HCT116 (cell line): ENCODE measurements at regions not wholly inside any gene's neighbourhood (a gene's known extent, or its start where the extent isn't known, plus 50 kb on each side); places are given as distances from the start of the nearest gene placed in this dataset.

ENCODE experiments used
- ATAC-seq: fragments of 200-7000 bp; cut with Tn5 transposase; 2 replicates; pipeline ENCODE4 v1.9.1; 2020; ENCODE audit warnings: mild to moderate bottlenecking, moderate library complexity
- BruUV-seq: library from RNA; stranded (reverse); fragments of 400-500 nt; replicated peaks from 2 replicates; lab custom pipeline; 2021; lab: Mats Ljungman, UMichigan
- CTCF ChIA-PET: fragments of 300-600 bp; sonication (Branson Sonifier 250); formaldehyde crosslinking; loops from one replicate; lab custom pipeline; 2021; ENCODE audit warnings: antibody characterized with exemption; lab: Charles Lee
- POLR2A ChIA-PET: fragments of 300-600, 350-600 bp; sonication (Branson Sonifier 250); formaldehyde crosslinking; loops from one replicate; lab custom pipeline; 2021; ENCODE audit warnings: antibody characterized with exemption; lab: Charles Lee
- RAD21 ChIA-PET, 2 experiments: fragments of 300-600 bp; sonication (Branson Sonifier 250); formaldehyde crosslinking; loops; one replicate each; lab custom pipeline; 2023; ENCODE audit warnings: low total read pairs in 2 of 2; ENCODE audit not compliant: uncharacterized antibody in 2 of 2, unreplicated experiment in 2 of 2, low non-redundant PET in 1 of 2; lab: Charles Lee
- DNase-seq: peaks from one replicate; pipeline ENCODE4 v3.0.0-alpha.2; 2010; ENCODE audit warnings: low read depth, low spot score
- H2AFZ ChIP-seq: fragments of 200-600 bp; shearing (Covaris generic), sonication (generic); 2 replicates; pipeline ENCODE4 v1.6.1; 2017; ENCODE audit warnings: low read depth, mixed run types, mixed read lengths, antibody characterized with exemption, low read length; ENCODE audit not compliant: poor library complexity, severe bottlenecking
- H3K27ac ChIP-seq: 2 replicates; pipeline ENCODE4 v1.5.1; 2012; ENCODE audit warnings: low read depth, low read length
- H3K27me3 ChIP-seq: fragments of 200-600 bp; sonication (generic); 2 replicates; pipeline ENCODE4 v1.6.1; 2016; ENCODE audit warnings: mixed run types, low read length, mixed read lengths; ENCODE audit not compliant: insufficient read depth
- H3K36me3 ChIP-seq, 2 experiments: fragments of 200-500 bp in 1 of 2; fragments of 200-600 bp in 1 of 2; sonication (Bioruptor generic) in 1 of 2; sonication (generic) in 1 of 2; 2 replicates each; pipeline versions ENCODE4 v1.5.1 to v1.6.1; 2014 to 2016; ENCODE audit warnings: low read length in 2 of 2, inconsistent platforms in 1 of 2, mixed read lengths in 1 of 2, mixed run types in 1 of 2; ENCODE audit not compliant: insufficient read depth in 2 of 2, control insufficient read depth in 1 of 2
- H3K4me1 ChIP-seq, 2 experiments: fragments of 200-600 bp in 1 of 2; sonication (generic) in 1 of 2; 2 replicates each; pipeline versions ENCODE4 v1.5.1 to v1.6.1; 2012 to 2017; ENCODE audit warnings: low read length in 2 of 2, inconsistent platforms in 1 of 2, mild to moderate bottlenecking in 1 of 2, mixed read lengths in 1 of 2, mixed run types in 1 of 2, moderate library complexity in 1 of 2; ENCODE audit not compliant: insufficient read depth in 2 of 2, control insufficient read depth in 1 of 2
- H3K4me2 ChIP-seq: fragments of 200-600 bp; sonication (generic); 2 replicates; pipeline ENCODE4 v1.6.1; 2017; ENCODE audit warnings: mixed run types, low read length, mixed read lengths
- H3K4me3 ChIP-seq, 2 experiments: fragments of 200-600 bp in 1 of 2; sonication (generic) in 1 of 2; replicated peaks in 1 of 2; 2 replicates each; pipeline ENCODE4 v1.5.1; 2011 to 2016; ENCODE audit warnings: low read length in 2 of 2, control low read depth in 1 of 2, low read depth in 1 of 2, mild to moderate bottlenecking in 1 of 2, mixed read lengths in 1 of 2, mixed run types in 1 of 2
- H3K79me2 ChIP-seq: fragments of 200-600 bp; sonication (generic); 2 replicates; pipeline ENCODE4 v1.6.1; 2017; ENCODE audit warnings: mild to moderate bottlenecking, mixed run types, low read length, moderate library complexity, mixed read lengths; ENCODE audit not compliant: insufficient read depth
- H3K9ac ChIP-seq: fragments of 200-600 bp; sonication (generic); 2 replicates; pipeline ENCODE4 v1.6.1; 2016; ENCODE audit warnings: low read length, mixed read lengths
- H3K9me2 ChIP-seq: fragments of 200-600 bp; sonication (generic), shearing (Covaris generic); 2 replicates; pipeline ENCODE4 v1.6.1; 2017; ENCODE audit warnings: mixed run types, mild to moderate bottlenecking, moderate library complexity; ENCODE audit not compliant: insufficient read depth
- H3K9me3 ChIP-seq, 2 experiments: fragments of 200-500 bp in 1 of 2; fragments of 200-600 bp in 1 of 2; sonication (Bioruptor generic) in 1 of 2; sonication (generic) in 1 of 2; 2 replicates each; pipeline ENCODE4 v1.6.1; 2014 to 2017; ENCODE audit warnings: low read length in 2 of 2, mixed read lengths in 2 of 2, inconsistent platforms in 1 of 2, low read depth in 1 of 2, mild to moderate bottlenecking in 1 of 2, mixed run types in 1 of 2, moderate library complexity in 1 of 2; ENCODE audit not compliant: control insufficient read depth in 1 of 2, insufficient read depth in 1 of 2
- H4K20me1 ChIP-seq: fragments of 200-600 bp; sonication (generic), shearing (Covaris generic); 2 replicates; pipeline ENCODE4 v1.6.1; 2017; ENCODE audit warnings: mixed run types, mild to moderate bottlenecking, moderate library complexity; ENCODE audit not compliant: insufficient read depth
- ATF3 ChIP-seq: IDR thresholded peaks from 2 replicates; pipeline ENCODE4 v1.6.1; 2012
- EGR1 ChIP-seq: IDR thresholded peaks from 2 replicates; pipeline ENCODE4 v1.6.1; 2012; ENCODE audit warnings: low read depth
- ELF1 ChIP-seq: IDR thresholded peaks from 2 replicates; pipeline ENCODE4 v1.6.1; 2012; ENCODE audit warnings: low read depth, borderline replicate concordance
- FOSL1 ChIP-seq: IDR thresholded peaks from 2 replicates; pipeline ENCODE4 v1.6.1; 2012; ENCODE audit warnings: low read depth
- POLR2A ChIP-seq: IDR thresholded peaks from 2 replicates; pipeline ENCODE4 v1.7.0; 2011; ENCODE audit warnings: borderline replicate concordance; ENCODE audit not compliant: insufficient read depth, insufficient read length; ENCODE audit errors: extremely low read depth
- RAD21 ChIP-seq: IDR thresholded peaks from 2 replicates; pipeline ENCODE4 v1.6.1; 2012; ENCODE audit warnings: low read depth, mild to moderate bottlenecking
- SP1 ChIP-seq: IDR thresholded peaks from 2 replicates; pipeline ENCODE4 v1.6.1; 2012; ENCODE audit warnings: low read depth
- YY1 ChIP-seq: IDR thresholded peaks from 2 replicates; pipeline ENCODE4 v1.6.1; 2011; ENCODE audit warnings: low read length, low read depth, moderate library complexity, mild to moderate bottlenecking; ENCODE audit not compliant: insufficient replicate concordance; ENCODE audit errors: extremely low read depth
- ZNF274 ChIP-seq: fragments of 200-500 bp; sonication (Bioruptor generic); IDR thresholded peaks from 2 replicates; pipeline ENCODE4 v1.6.1; 2014; ENCODE audit warnings: mild to moderate bottlenecking, low read depth, low read length, inconsistent platforms
- intact Hi-C: fragments of 100-400 bp; cut with micrococcal nuclease; formaldehyde crosslinking; loops from 2 replicates; pipeline ENCODE4 v1.10.0; 2022
- TF ChIP-seq, protein P1 (sequence below), 3 experiments: fragments of 200-600 bp in 1 of 3; sonication (generic) in 1 of 3; IDR thresholded peaks in 2 of 3; conservative IDR thresholded peaks in 1 of 3; 2 replicates each; pipeline ENCODE4 v1.5.1; 2012 to 2017; ENCODE audit warnings: low read depth in 2 of 3, low read length in 2 of 3, antibody characterized with exemption in 1 of 3, borderline replicate concordance in 1 of 3, control low read depth in 1 of 3, mild to moderate bottlenecking in 1 of 3, mixed read lengths in 1 of 3, mixed run types in 1 of 3, moderate library complexity in 1 of 3; ENCODE audit not compliant: insufficient read depth in 1 of 3

DNA sequence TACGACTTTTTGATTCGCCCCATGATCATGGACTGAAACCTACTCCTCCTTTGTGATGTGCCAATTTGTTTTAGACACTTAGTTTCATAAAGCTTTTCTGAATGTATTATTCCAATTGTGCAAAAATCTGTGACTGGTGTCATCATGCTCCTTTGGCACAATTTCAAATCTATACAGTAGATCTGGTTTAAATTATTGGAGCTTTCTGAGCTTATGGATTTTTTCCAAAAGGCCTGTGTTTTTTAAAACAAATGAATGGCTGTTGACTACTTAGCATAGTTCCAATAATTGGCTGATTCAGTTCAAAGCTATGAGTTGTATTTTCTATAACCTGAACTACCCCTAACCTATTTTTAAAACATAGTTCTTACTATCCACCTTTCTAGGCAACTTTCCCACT is 282.7 kb downstream of the CNTN3 start:
- ChIA-PET RAD21 (no interaction called here), POLR2A (no interaction called here), CTCF (no interaction called here)
- H2AFZ ChIP-seq, result no peak overlapping the region
- H4K20me1 ChIP-seq, result no peaks in the 10 kb centered on the region
- peaks cover 12 to 35% of the 10 kb centered on the region in 2 experiments; a peak in 2 of 4 replicates for H3K9me3 ChIP-seq
- TF ChIP-seq FOSL1 (no peak), ZNF274 (no peak), SP1 (no peak), EGR1 (no peak), YY1 (no peak), ATF3 (no peak), ELF1 (no peak), RAD21 (no peak), POLR2A (no peak)
- TF ChIP-seq, protein P1, sequence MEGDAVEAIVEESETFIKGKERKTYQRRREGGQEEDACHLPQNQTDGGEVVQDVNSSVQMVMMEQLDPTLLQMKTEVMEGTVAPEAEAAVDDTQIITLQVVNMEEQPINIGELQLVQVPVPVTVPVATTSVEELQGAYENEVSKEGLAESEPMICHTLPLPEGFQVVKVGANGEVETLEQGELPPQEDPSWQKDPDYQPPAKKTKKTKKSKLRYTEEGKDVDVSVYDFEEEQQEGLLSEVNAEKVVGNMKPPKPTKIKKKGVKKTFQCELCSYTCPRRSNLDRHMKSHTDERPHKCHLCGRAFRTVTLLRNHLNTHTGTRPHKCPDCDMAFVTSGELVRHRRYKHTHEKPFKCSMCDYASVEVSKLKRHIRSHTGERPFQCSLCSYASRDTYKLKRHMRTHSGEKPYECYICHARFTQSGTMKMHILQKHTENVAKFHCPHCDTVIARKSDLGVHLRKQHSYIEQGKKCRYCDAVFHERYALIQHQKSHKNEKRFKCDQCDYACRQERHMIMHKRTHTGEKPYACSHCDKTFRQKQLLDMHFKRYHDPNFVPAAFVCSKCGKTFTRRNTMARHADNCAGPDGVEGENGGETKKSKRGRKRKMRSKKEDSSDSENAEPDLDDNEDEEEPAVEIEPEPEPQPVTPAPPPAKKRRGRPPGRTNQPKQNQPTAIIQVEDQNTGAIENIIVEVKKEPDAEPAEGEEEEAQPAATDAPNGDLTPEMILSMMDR (IDR thresholded peaks at IDR 0.05 in 2 of 3, conservative IDR thresholded peaks at IDR 0.05 in 1 of 3; ENCODE audit: borderline replicate concordance in 1 of 3, insufficient read depth in 1 of 3, low read depth in 2 of 3, low read length in 2 of 3), result no peak
- no peak overlapping the region for H3K4me2 ChIP-seq
- no peak overlapping the region for H3K4me3 ChIP-seq
- H3K9ac ChIP-seq, result no peak overlapping the region
- H3K27ac ChIP-seq, result no peak overlapping the region
- H3K27me3 ChIP-seq, result no peaks in the 10 kb centered on the region
- H3K36me3 ChIP-seq, result no peaks in the 10 kb centered on the region
- intact Hi-C loops, result no loop called here
- no peak for DNase-seq
- ATAC-seq, result no peak
- no peaks in the 10 kb centered on the region for H3K79me2 ChIP-seq
- no peaks in the 10 kb centered on the region for H3K4me1 ChIP-seq
- no peaks in the 10 kb centered on the region for H3K9me2 ChIP-seq
- no TSS peak for BruUV-seq
